ENCODE measurements at regions not wholly inside any gene's neighbourhood (a gene's known extent, or its start where the extent isn't known, plus 50 kb on each side); places are given as distances from the start of the nearest gene placed in this dataset.
"Not testable (repeated sequence)": the region's sequence is repeated elsewhere in the genome, so short reads cannot be mapped to it uniquely, and the experiment has no call there.

DNA sequence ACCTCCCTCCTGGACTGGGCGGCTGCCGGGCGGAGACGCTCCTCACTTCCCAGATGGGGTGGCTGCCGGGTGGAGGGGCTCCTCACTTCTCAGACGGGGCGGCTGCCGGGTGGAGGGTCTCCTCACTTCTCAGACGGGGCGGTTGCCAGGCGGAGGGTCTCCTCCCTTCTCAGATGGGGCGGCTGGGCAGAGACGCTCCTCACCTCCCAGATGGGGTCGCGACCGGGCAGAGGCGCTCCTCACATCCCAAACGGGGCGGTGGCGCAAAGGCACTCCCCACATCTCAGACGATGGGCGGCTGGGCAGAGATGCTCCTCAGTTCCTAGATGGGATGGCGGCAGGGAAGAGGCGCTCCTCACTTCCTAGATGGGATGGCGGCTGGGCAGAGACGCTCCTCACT lies 305.5 kb downstream of the SLITRK5 start:
- not testable (repeated sequence) for H3K27ac ChIP-seq (ENCODE audit: insufficient read depth, low read length, poor library complexity, severe bottlenecking); H3K4me1 Mint-ChIP-seq; H3K27ac Mint-ChIP-seq; DNase-seq; H3K36me3 ChIP-seq (ENCODE audit: control insufficient read depth, insufficient read depth, low read length); H3K27me3 Mint-ChIP-seq; H3K36me3 Mint-ChIP-seq; H3K9me3 ChIP-seq (ENCODE audit: control insufficient read depth in 2 of 2, low read length in 2 of 2); H3K4me3 ChIP-seq (ENCODE audit: low read depth, low read length); H3K4me3 Mint-ChIP-seq; ATAC-seq (ENCODE audit: low read depth in 2 of 2); H3K27me3 ChIP-seq (ENCODE audit: control insufficient read depth, insufficient read depth, low read length); H3K4me1 ChIP-seq (ENCODE audit: control insufficient read depth, insufficient read depth, low read length, poor library complexity, severe bottlenecking)
- H3K9me3 Mint-ChIP-seq = peaks cover 0 to 11% (median 4%) of the 10 kb centered on the region in 7 donors

DNA sequence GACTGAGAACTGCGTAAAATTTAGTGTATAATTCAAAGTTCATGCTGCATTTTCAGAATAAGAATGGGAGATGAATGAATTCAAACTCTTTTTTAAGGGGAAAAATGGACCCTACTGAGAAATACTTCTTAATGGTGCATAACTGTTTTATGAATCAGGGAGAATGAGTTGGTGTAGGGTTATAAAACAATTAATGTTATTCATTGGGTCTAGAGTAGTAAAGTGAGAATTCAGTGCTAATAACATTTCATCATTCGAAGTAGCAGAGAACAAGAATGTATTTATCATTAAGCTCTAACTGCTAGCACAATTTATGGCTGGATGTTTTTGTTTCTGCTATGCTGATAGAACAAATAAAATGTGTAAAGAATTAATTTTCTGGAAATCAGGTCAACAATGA lies 310.2 kb downstream of the SLITRK5 start:
- H3K4me1 Mint-ChIP-seq = no peaks in the 10 kb centered on the region

DNA sequence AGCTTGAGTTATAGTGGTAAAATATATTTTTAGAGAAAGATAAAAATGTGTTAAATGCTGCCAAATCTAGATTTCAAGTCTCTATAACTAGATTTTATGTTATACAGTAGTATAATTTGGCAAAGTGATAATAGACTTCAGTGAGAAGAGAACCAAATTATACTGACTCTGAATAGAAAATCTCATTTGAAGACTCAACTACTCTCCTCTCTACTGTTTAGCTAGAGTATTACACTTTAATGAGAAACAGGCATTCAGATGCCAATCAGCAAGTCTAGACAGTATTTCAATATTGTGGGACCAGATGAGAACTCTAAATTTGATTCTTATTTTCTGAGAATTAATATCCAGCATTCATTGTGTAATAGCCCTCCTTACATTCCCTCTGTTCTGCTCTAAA lies 311.2 kb downstream of the SLITRK5 start:
- no peak overlapping the region for H3K27ac ChIP-seq (ENCODE audit: insufficient read depth, low read length, poor library complexity, severe bottlenecking)
- no peak overlapping the region for H3K4me3 Mint-ChIP-seq
- no peak overlapping the region for H3K27ac Mint-ChIP-seq
- DNase-seq (no peak), ATAC-seq (ENCODE audit: low read depth in 2 of 2) (no peak)
- H3K4me3 ChIP-seq (ENCODE audit: low read depth, low read length) = no peak overlapping the region
- peaks cover 2 to 3% of the 10 kb centered on the region in 2 experiments for H3K9me3 ChIP-seq (ENCODE audit: control insufficient read depth in 2 of 2, low read length in 2 of 2)
- no peaks in the 10 kb centered on the region for H3K36me3 ChIP-seq (ENCODE audit: control insufficient read depth, insufficient read depth, low read length)
- peaks cover 0 to 11% (median 6%) of the 10 kb centered on the region in 7 donors for H3K9me3 Mint-ChIP-seq
- no peaks in the 10 kb centered on the region for H3K4me1 ChIP-seq (ENCODE audit: control insufficient read depth, insufficient read depth, low read length, poor library complexity, severe bottlenecking)
- no peaks in the 10 kb centered on the region for H3K27me3 ChIP-seq (ENCODE audit: control insufficient read depth, insufficient read depth, low read length)
- H3K4me1 Mint-ChIP-seq = no peaks in the 10 kb centered on the region
- H3K36me3 Mint-ChIP-seq = no peaks in the 10 kb centered on the region
- no peaks in the 10 kb centered on the region for H3K27me3 Mint-ChIP-seq

More for the DNA sequence above, 310.2 kb downstream of the SLITRK5 start:
- DNase-seq = no peak
- H3K9me3 ChIP-seq (ENCODE audit: control insufficient read depth in 2 of 2, low read length in 2 of 2) = peaks cover 2 to 3% of the 10 kb centered on the region in 2 experiments
- Mint-ChIP-seq H3K9me3 (peaks cover 0 to 11% (median 6%) of the 10 kb centered on the region in 7 donors), H3K27me3 (no peaks in the 10 kb centered on the region), H3K27ac (no peak overlapping the region), H3K4me3 (no peak overlapping the region), H3K36me3 (no peaks in the 10 kb centered on the region)
- H3K27ac ChIP-seq (ENCODE audit: insufficient read depth, low read length, poor library complexity, severe bottlenecking) = no peak overlapping the region
- no peaks in the 10 kb centered on the region for H3K4me1 ChIP-seq (ENCODE audit: control insufficient read depth, insufficient read depth, low read length, poor library complexity, severe bottlenecking)
- H3K27me3 ChIP-seq (ENCODE audit: control insufficient read depth, insufficient read depth, low read length) = no peaks in the 10 kb centered on the region
- ATAC-seq (ENCODE audit: low read depth in 2 of 2) = no peak
- H3K4me3 ChIP-seq (ENCODE audit: low read depth, low read length) = no peak overlapping the region
- no peaks in the 10 kb centered on the region for H3K36me3 ChIP-seq (ENCODE audit: control insufficient read depth, insufficient read depth, low read length)

DNA sequence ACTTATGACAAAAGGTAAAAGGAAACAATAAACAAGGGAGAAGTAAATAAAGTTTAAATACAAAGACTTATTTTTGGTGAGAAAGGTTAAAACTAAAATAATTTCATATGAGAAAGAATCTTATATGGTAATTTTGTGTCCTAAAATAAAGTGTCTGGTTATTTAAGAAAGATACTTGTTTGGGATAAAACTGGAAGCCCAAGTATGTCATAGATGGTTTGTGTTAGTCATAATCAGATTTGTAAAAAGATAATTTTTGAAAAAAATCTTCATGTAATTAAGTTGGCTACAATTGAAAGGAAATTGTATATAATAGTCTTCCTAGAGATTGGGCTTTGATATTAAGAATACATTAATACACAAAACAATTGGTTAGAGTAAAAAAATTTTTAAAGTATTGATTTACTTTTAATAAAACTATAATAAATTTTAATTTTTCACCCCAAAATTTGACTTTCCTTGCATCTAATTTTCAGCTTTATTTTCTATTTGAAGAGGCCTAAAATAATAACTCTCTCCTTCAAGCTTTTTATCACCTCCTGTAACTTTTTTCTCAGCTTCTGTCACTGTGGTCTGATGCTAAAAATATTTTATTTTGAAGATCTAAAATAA lies 315.6 kb downstream of the SLITRK5 start:
- Histone ChIP-seq H3K4me1 (ENCODE audit: control insufficient read depth, insufficient read depth, low read length, poor library complexity, severe bottlenecking) (no peaks in the 10 kb centered on the region), H3K27ac (ENCODE audit: insufficient read depth, low read length, poor library complexity, severe bottlenecking) (no peak overlapping the region), H3K36me3 (ENCODE audit: control insufficient read depth, insufficient read depth, low read length) (no peaks in the 10 kb centered on the region), H3K9me3 (ENCODE audit: control insufficient read depth in 2 of 2, low read length in 2 of 2) (peaks cover 0 to 3% of the 10 kb centered on the region in 2 experiments), H3K4me3 (ENCODE audit: low read depth, low read length) (no peak overlapping the region), H3K27me3 (ENCODE audit: control insufficient read depth, insufficient read depth, low read length) (no peaks in the 10 kb centered on the region)
- Mint-ChIP-seq H3K27me3 (no peaks in the 10 kb centered on the region), H3K4me1 (no peaks in the 10 kb centered on the region), H3K9me3 (peaks cover 0 to 13% (median 4%) of the 10 kb centered on the region in 7 donors), H3K27ac (no peak overlapping the region), H3K36me3 (no peaks in the 10 kb centered on the region), H3K4me3 (no peak overlapping the region)
- DNase-seq (no peak), ATAC-seq (ENCODE audit: low read depth in 2 of 2) (no peak)

DNA sequence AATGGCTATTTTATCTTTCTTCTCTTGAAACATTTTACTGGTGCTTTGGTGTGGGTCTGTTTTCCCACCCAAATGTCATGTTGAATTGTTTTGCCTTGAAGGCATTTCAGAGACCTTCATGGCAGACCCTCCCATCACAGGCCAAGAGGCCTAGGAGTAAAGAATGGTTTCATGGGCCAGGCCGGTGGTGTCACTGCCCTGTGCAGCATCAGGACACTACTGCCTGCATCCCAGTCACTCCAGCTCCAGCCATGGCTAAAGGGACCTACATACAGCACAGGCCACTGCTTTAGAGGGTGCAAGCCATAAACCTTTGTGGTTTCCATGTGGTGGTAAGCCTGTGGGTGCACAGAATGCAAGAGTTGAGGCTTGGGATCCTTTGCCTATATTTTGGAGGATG lies 326.9 kb downstream of the SLITRK5 start:
- no peak overlapping the region for H3K4me3 Mint-ChIP-seq
- DNase-seq (no peak), ATAC-seq (ENCODE audit: low read depth in 2 of 2) (no peak)
- Histone ChIP-seq H3K4me3 (ENCODE audit: low read depth, low read length) (no peak overlapping the region), H3K27me3 (ENCODE audit: control insufficient read depth, insufficient read depth, low read length) (no peaks in the 10 kb centered on the region), H3K36me3 (ENCODE audit: control insufficient read depth, insufficient read depth, low read length) (no peaks in the 10 kb centered on the region), H3K9me3 (ENCODE audit: control insufficient read depth in 2 of 2, low read length in 2 of 2) (peaks cover 0 to 26% of the 10 kb centered on the region in 2 experiments), H3K4me1 (ENCODE audit: control insufficient read depth, insufficient read depth, low read length, poor library complexity, severe bottlenecking) (no peaks in the 10 kb centered on the region), H3K27ac (ENCODE audit: insufficient read depth, low read length, poor library complexity, severe bottlenecking) (no peak overlapping the region)
- H3K27ac Mint-ChIP-seq = no peak overlapping the region
- peaks cover 2 to 24% (median 5%) of the 10 kb centered on the region in 7 donors for H3K9me3 Mint-ChIP-seq
- no peaks in the 10 kb centered on the region for H3K36me3 Mint-ChIP-seq
- H3K4me1 Mint-ChIP-seq = no peaks in the 10 kb centered on the region
- H3K27me3 Mint-ChIP-seq = no peaks in the 10 kb centered on the region

DNA sequence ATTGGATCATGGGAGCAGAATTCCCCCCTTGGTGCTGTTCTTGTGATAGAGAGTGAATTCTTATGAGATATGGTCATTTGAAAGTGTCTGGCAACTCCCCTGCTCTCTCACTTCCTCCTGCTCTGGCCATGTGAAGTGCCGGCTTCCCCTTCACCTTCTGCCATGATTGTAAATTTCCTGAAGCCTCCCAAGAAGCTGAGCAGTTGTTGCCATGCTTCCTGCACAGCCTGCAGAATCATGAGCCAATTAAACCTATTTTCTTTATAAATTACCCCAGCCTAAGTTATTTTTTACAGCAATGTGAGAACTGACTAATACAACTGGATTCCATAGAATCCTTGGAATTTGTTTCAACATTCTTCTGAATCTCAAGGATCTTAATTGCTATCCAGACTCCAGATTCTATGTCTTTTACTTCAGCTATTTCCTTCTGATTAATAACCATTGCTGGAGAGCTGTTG lies 328.1 kb downstream of the SLITRK5 start:
- Histone ChIP-seq H3K27ac (ENCODE audit: insufficient read depth, low read length, poor library complexity, severe bottlenecking) (no peak overlapping the region), H3K36me3 (ENCODE audit: control insufficient read depth, insufficient read depth, low read length) (no peaks in the 10 kb centered on the region), H3K27me3 (ENCODE audit: control insufficient read depth, insufficient read depth, low read length) (no peaks in the 10 kb centered on the region), H3K4me1 (ENCODE audit: control insufficient read depth, insufficient read depth, low read length, poor library complexity, severe bottlenecking) (no peaks in the 10 kb centered on the region), H3K4me3 (ENCODE audit: low read depth, low read length) (no peak overlapping the region), H3K9me3 (ENCODE audit: control insufficient read depth in 2 of 2, low read length in 2 of 2) (peaks cover 0 to 26% of the 10 kb centered on the region in 2 experiments)
- Mint-ChIP-seq H3K9me3 (peaks cover 3 to 25% (median 6%) of the 10 kb centered on the region in 7 donors), H3K36me3 (no peaks in the 10 kb centered on the region), H3K27me3 (no peaks in the 10 kb centered on the region), H3K4me1 (no peaks in the 10 kb centered on the region), H3K4me3 (no peak overlapping the region), H3K27ac (no peak overlapping the region)
- ATAC-seq (ENCODE audit: low read depth in 2 of 2) = no peak
- DNase-seq = no peak

DNA sequence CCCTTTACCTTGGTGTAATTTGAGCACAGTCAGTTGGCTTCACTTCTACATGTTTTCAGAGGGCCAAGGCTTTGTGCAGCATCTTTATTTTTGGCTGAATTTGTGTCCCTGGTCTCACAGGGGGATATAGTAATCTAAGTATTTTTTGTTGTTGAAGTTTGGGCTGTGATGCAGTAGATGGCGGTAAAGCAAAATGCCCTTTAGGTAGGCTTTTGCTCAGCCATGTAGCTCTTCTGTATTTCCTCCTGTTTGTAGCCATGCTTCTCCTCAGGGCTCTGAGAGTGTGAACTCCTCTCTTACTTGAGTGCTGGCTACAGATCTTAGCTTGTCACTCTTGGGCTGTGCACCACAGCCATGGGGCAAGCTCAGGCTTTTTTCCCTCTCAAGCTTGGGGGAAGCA lies 328.6 kb downstream of the SLITRK5 start:
- Histone ChIP-seq H3K9me3 (ENCODE audit: control insufficient read depth in 2 of 2, low read length in 2 of 2) (peaks cover 3 to 26% of the 10 kb centered on the region in 2 experiments), H3K36me3 (ENCODE audit: control insufficient read depth, insufficient read depth, low read length) (no peaks in the 10 kb centered on the region), H3K4me1 (ENCODE audit: control insufficient read depth, insufficient read depth, low read length, poor library complexity, severe bottlenecking) (no peaks in the 10 kb centered on the region), H3K27me3 (ENCODE audit: control insufficient read depth, insufficient read depth, low read length) (no peaks in the 10 kb centered on the region), H3K4me3 (ENCODE audit: low read depth, low read length) (no peak overlapping the region), H3K27ac (ENCODE audit: insufficient read depth, low read length, poor library complexity, severe bottlenecking) (no peak overlapping the region)
- Mint-ChIP-seq H3K9me3 (peaks cover 3 to 26% (median 6%) of the 10 kb centered on the region in 7 donors), H3K27me3 (no peaks in the 10 kb centered on the region), H3K4me1 (no peaks in the 10 kb centered on the region), H3K36me3 (no peaks in the 10 kb centered on the region), H3K4me3 (no peak overlapping the region), H3K27ac (no peak overlapping the region)
- DNase-seq (no peak), ATAC-seq (ENCODE audit: low read depth in 2 of 2) (no peak)

DNA sequence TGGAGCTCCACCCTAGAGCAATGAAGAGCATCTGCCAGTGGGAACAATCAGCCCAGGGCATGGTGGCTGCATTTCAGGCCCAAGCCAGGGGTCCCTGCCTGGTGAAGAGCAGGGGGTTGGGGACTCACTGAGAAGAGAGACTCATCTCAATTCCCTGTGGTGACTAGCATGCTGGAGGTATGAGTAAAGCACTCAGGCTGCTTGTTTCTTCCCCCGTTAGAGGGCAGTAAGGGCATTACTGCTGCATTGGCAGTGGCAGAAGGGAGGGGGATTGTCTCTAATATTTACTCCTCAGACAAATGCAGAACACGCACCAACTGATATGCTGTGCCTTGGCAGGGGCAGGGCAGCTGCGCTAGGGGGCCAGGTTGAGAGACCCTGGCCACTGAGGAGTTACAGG lies 329.1 kb downstream of the SLITRK5 start:
- ATAC-seq (ENCODE audit: low read depth in 2 of 2) (no peak), DNase-seq (no peak)
- Histone ChIP-seq H3K27ac (ENCODE audit: insufficient read depth, low read length, poor library complexity, severe bottlenecking) (no peak overlapping the region), H3K27me3 (ENCODE audit: control insufficient read depth, insufficient read depth, low read length) (no peaks in the 10 kb centered on the region), H3K4me1 (ENCODE audit: control insufficient read depth, insufficient read depth, low read length, poor library complexity, severe bottlenecking) (no peaks in the 10 kb centered on the region), H3K36me3 (ENCODE audit: control insufficient read depth, insufficient read depth, low read length) (no peaks in the 10 kb centered on the region), H3K4me3 (ENCODE audit: low read depth, low read length) (no peak overlapping the region), H3K9me3 (ENCODE audit: control insufficient read depth in 2 of 2, low read length in 2 of 2) (peaks cover 3 to 26% of the 10 kb centered on the region in 2 experiments)
- Mint-ChIP-seq H3K4me3 (no peak overlapping the region), H3K27me3 (no peaks in the 10 kb centered on the region), H3K27ac (no peak overlapping the region), H3K36me3 (no peaks in the 10 kb centered on the region), H3K9me3 (peaks cover 3 to 25% (median 5%) of the 10 kb centered on the region in 7 donors), H3K4me1 (no peaks in the 10 kb centered on the region)

Measured in CD4-positive, CD25-positive, alpha-beta regulatory T cell (primary cell).